ENCODE measurements at regions not wholly inside any gene's neighbourhood (a gene's known extent, or its start where the extent isn't known, plus 50 kb on each side); places are given as distances from the start of the nearest gene placed in this dataset.

GRCh38 chr4:56115898-56116297 is 167.2 kb downstream of the CEP135 start:
- Histone ChIP-seq H3K79me1 (ENCODE audit: low read depth, low read length) (no peaks in the 10 kb centered on the region), H3K4me3 (ENCODE audit: extremely low read depth in 1 of 4, insufficient read depth in 2 of 4, low read depth in 3 of 4, low read length in 4 of 4) (no peak overlapping the region), H3K14ac (ENCODE audit: insufficient read length) (no peak overlapping the region), H3K36me3 (ENCODE audit: control insufficient read depth in 2 of 4, insufficient read depth in 4 of 4, low read length in 3 of 4) (no peaks in the 10 kb centered on the region), H3K4ac (replicated peaks; ENCODE audit: insufficient read length, low read depth, low read length) (no peak overlapping the region), H2BK5ac (ENCODE audit: low read depth, low read length) (no peak overlapping the region), H3K18ac (ENCODE audit: extremely low read depth, low read length) (no peak overlapping the region), H3K27me3 (replicated peaks in 1 of 4; ENCODE audit: control insufficient read depth in 3 of 4, extremely low read depth in 1 of 4, insufficient read depth in 3 of 4, low read length in 3 of 4) (no peaks in the 10 kb centered on the region), H3K9me3 (ENCODE audit: insufficient read depth in 2 of 2, low read depth in 1 of 2, low read length in 1 of 2) (no peaks in the 10 kb centered on the region), H2BK15ac (ENCODE audit: low read length) (no peak overlapping the region), H2AK5ac (ENCODE audit: low read depth, low read length) (no peak overlapping the region), H2BK12ac (ENCODE audit: low read depth, low read length) (no peak overlapping the region), H4K8ac (ENCODE audit: extremely low read depth, insufficient read depth, low read length) (no peak overlapping the region), H3K79me2 (ENCODE audit: control insufficient read depth in 1 of 2, insufficient read depth in 2 of 2, low read length in 2 of 2) (peaks cover 0 to 4% of the 10 kb centered on the region in 2 experiments; a peak in 1 of 4 replicates), H3K4me1 (replicated peaks in 1 of 4; ENCODE audit: control insufficient read depth in 3 of 4, insufficient read depth in 4 of 4, low read length in 3 of 4) (peaks cover 0 to 4% (median 0%) of the 10 kb centered on the region in 4 experiments; a peak in 1 of 7 replicates), H2AFZ (ENCODE audit: low read length) (no peak overlapping the region), H4K91ac (replicated peaks; ENCODE audit: insufficient read length, low read length) (no peak overlapping the region), H2BK120ac (replicated peaks; ENCODE audit: low read depth, low read length) (no peak overlapping the region), H3K23me2 (ENCODE audit: low read depth, low read length) (no peaks in the 10 kb centered on the region; the same call in 1 of the 2 replicates), H4K20me1 (replicated peaks in 1 of 2; ENCODE audit: control insufficient read depth in 1 of 2, insufficient read depth in 2 of 2, low read length in 2 of 2) (no peaks in the 10 kb centered on the region), H2BK20ac (ENCODE audit: low read length) (no peak overlapping the region), H3K56ac (replicated peaks; ENCODE audit: insufficient read length, low read depth, low read length) (no peak overlapping the region), H3K9ac (replicated peaks in 1 of 4; ENCODE audit: extremely low read depth in 1 of 4, low read depth in 3 of 4, low read length in 3 of 4) (no peak overlapping the region), H3K27ac (ENCODE audit: low read depth, low read length) (no peak overlapping the region), H3K4me2 (ENCODE audit: insufficient read depth in 1 of 2, low read depth in 2 of 2, low read length in 2 of 2) (no peak overlapping the region), H3K23ac (ENCODE audit: insufficient read length) (no peak overlapping the region), H4K5ac (ENCODE audit: insufficient read length, low read depth, low read length) (no peak overlapping the region)
- FAIRE-seq, result no peak
- ChIA-PET CTCF (ENCODE audit: partially characterized antibody) (no interaction called here), POLR2A (ENCODE audit: partially characterized antibody) (no interaction called here)
- TF ChIP-seq, protein P1, sequence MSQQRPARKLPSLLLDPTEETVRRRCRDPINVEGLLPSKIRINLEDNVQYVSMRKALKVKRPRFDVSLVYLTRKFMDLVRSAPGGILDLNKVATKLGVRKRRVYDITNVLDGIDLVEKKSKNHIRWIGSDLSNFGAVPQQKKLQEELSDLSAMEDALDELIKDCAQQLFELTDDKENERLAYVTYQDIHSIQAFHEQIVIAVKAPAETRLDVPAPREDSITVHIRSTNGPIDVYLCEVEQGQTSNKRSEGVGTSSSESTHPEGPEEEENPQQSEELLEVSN (IDR thresholded peaks at IDR 0.05), result no peak
- no peak for TF ChIP-seq TBP (IDR thresholded peaks at IDR 0.05; ENCODE audit: low read depth, low read length)
- no peak for TF ChIP-seq CBX8 (IDR thresholded peaks at IDR 0.05; ENCODE audit: borderline replicate concordance, low read depth, low read length)
- no peak for TF ChIP-seq PHF8 (conservative IDR thresholded peaks at IDR 0.05; ENCODE audit: low read depth, low read length)
- TF ChIP-seq SP1 (IDR thresholded peaks at IDR 0.05; ENCODE audit: low read depth, low read length), result no peak
- no peak for TF ChIP-seq POU5F1 (IDR thresholded peaks at IDR 0.05; ENCODE audit: low read depth, low read length)
- TF ChIP-seq EZH2 (IDR thresholded peaks at IDR 0.05; ENCODE audit: low read depth, low read length, severe bottlenecking), result no peak
- 44% methylated on average over 2 of the region's 2 CpGs; no CpG with 5 or more reads in 1 of the 2 experiments for WGBS, 2 experiments (ENCODE audit: extremely low coverage in 1 of 2, insufficient coverage in 1 of 2, insufficient read length in 1 of 2, insufficient replicate concordance in 2 of 2, low coverage in 1 of 2, low lambda C conversion rate in 2 of 2, missing lambda C conversion rate in 1 of 2)
- no peak for DNase-seq (ENCODE audit: low read depth in 1 of 2, low spot score in 2 of 2)
